ENCODE measurements at regions not wholly inside any gene's neighbourhood (a gene's known extent, or its start where the extent isn't known, plus 50 kb on each side); places are given as distances from the start of the nearest gene placed in this dataset.

- 57 to 69% methylated on average over 1 of the region's 1 CpG for WGBS, 2 donors
- H3K4me3 ChIP-seq = no peak overlapping the region
- H3K4me1 ChIP-seq = peaks cover 0 to 13% (median 0%) of the 10 kb centered on the region in 3 donors
- intact Hi-C loops (cut with DNase I) = no loop called here
- TF ChIP-seq CTCF (IDR thresholded peaks at IDR 0.05) (no peak), POLR2A (IDR thresholded peaks at IDR 0.05) (no peak)
- H3K27ac ChIP-seq = no peak overlapping the region
- no peaks in the 10 kb centered on the region for H3K36me3 ChIP-seq
- no peak for DNase-seq
- peaks cover 0 to 7% (median 0%) of the 10 kb centered on the region in 3 donors for H3K9me3 ChIP-seq
- H3K27me3 ChIP-seq = no peaks in the 10 kb centered on the region
These were observed 287.0 kb downstream of the SP3 start for GRCh38 chr2:173678186-173678585.

GRCh38 chr2:173680574-173680973, 284.6 kb downstream of the SP3 start:
- Histone ChIP-seq H3K4me1 (peaks cover 0 to 13% (median 0%) of the 10 kb centered on the region in 3 donors), H3K4me3 (no peak overlapping the region), H3K36me3 (no peaks in the 10 kb centered on the region), H3K27ac (no peak overlapping the region), H3K27me3 (no peaks in the 10 kb centered on the region), H3K9me3 (peaks cover 0 to 7% (median 0%) of the 10 kb centered on the region in 3 donors)
- no peak for DNase-seq
- TF ChIP-seq CTCF (IDR thresholded peaks at IDR 0.05) (no peak), POLR2A (IDR thresholded peaks at IDR 0.05) (no peak)
- intact Hi-C loops (cut with DNase I) = no loop called here
- 31 to 44% methylated on average over 3 of the region's 3 CpGs for WGBS, 2 donors

- intact Hi-C loops (cut with DNase I) = no loop called here
These were observed 283.1 kb downstream of the SP3 start for GRCh38 chr2:173681881-173682650.

GRCh38 chr2:173684896-173685459, 280.2 kb downstream of the SP3 start:
- Histone ChIP-seq H3K4me1 (peaks cover 0 to 13% (median 0%) of the 10 kb centered on the region in 3 donors), H3K27me3 (no peaks in the 10 kb centered on the region), H3K9me3 (peaks cover 0 to 7% (median 0%) of the 10 kb centered on the region in 3 donors), H3K4me3 (no peak overlapping the region), H3K36me3 (no peaks in the 10 kb centered on the region), H3K27ac (no peak overlapping the region)
- intact Hi-C loops (cut with DNase I) = no loop called here
- no peak for DNase-seq
- WGBS, 2 donors = 66 to 88% methylated on average over 5 to 6 of the region's 6 CpGs
- no peak for TF ChIP-seq POLR2A (IDR thresholded peaks at IDR 0.05)
- TF ChIP-seq CTCF (IDR thresholded peaks at IDR 0.05) = no peak

More at GRCh38 chr2:173681881-173682650, 283.1 kb downstream of the SP3 start:
- no peaks in the 10 kb centered on the region for H3K27me3 ChIP-seq
- no peak for DNase-seq
- no peak overlapping the region for H3K4me3 ChIP-seq
- 50 to 82% methylated on average over 4 of the region's 4 CpGs for WGBS, 2 donors
- H3K4me1 ChIP-seq = peaks cover 0 to 13% (median 0%) of the 10 kb centered on the region in 3 donors
- H3K36me3 ChIP-seq = no peaks in the 10 kb centered on the region
- H3K27ac ChIP-seq = no peak overlapping the region
- TF ChIP-seq POLR2A (IDR thresholded peaks at IDR 0.05) = no peak
- TF ChIP-seq CTCF (IDR thresholded peaks at IDR 0.05) = no peak
- H3K9me3 ChIP-seq = peaks cover 0 to 7% (median 0%) of the 10 kb centered on the region in 3 donors

GRCh38 chr2:173690349-173690748, 274.8 kb downstream of the SP3 start:
- DNase-seq = no peak
- no peak for TF ChIP-seq POLR2A (IDR thresholded peaks at IDR 0.05)
- no peak for TF ChIP-seq CTCF (IDR thresholded peaks at IDR 0.05)
- no peak overlapping the region for H3K4me3 ChIP-seq

More at GRCh38 chr2:173690349-173690748, 274.8 kb downstream of the SP3 start:
- Histone ChIP-seq H3K9me3 (no peaks in the 10 kb centered on the region), H3K4me1 (no peaks in the 10 kb centered on the region), H3K27me3 (no peaks in the 10 kb centered on the region), H3K36me3 (no peaks in the 10 kb centered on the region), H3K27ac (no peak overlapping the region)
- intact Hi-C loops (cut with DNase I) = no loop called here
